ENCODE measurements at regions not wholly inside any gene's neighbourhood (a gene's known extent, or its start where the extent isn't known, plus 50 kb on each side); places are given as distances from the start of the nearest gene placed in this dataset.
"Not testable (repeated sequence)": the region's sequence is repeated elsewhere in the genome, so short reads cannot be mapped to it uniquely, and the experiment has no call there.

DNA sequence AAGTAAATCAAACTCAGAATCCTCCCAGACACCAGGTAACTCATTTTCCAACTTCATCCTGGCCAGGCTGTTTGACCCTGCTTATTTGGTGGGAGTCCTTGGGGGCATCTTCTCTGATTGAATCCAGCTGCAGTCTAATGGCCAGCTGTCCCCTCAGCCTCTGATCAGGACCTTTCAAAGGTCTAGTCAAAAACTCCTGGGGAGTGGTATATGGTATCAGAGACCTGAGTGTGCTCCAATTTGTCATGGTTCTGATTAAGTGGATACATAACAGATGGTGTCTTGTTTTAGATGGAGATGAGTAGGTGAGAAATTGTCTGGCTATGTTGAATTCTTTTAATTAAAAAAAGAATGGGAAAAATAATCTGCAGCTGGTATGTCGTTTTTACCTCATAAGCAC, 842.6 kb upstream of the ACVR2A start:
- H3K4me1 ChIP-seq (ENCODE audit: control insufficient read depth, insufficient read depth, low read length), result no peaks in the 10 kb centered on the region
- H3K9me3 ChIP-seq (ENCODE audit: control insufficient read depth, low read length), result no peaks in the 10 kb centered on the region
- 49% methylated on average over 1 of the region's 1 CpG for whole genome bisulfite sequencing
- DNase-seq (no peak), ATAC-seq (no peak)
- no peak overlapping the region for H3K27ac ChIP-seq (ENCODE audit: low read length)
- intact Hi-C loops (cut with DNase I), result no loop called here
- no peak overlapping the region for H3K4me3 ChIP-seq (ENCODE audit: low read length)
- no peaks in the 10 kb centered on the region for H3K27me3 ChIP-seq (ENCODE audit: control insufficient read depth, insufficient read depth)

- no peak overlapping the region for H3K27ac ChIP-seq (ENCODE audit: low read length)
- ATAC-seq (no peak), DNase-seq (no peak)
- intact Hi-C loops (cut with DNase I), result no loop called here
- no peak overlapping the region for H3K4me3 ChIP-seq (ENCODE audit: low read length)
- H3K4me1 ChIP-seq (ENCODE audit: control insufficient read depth, insufficient read depth, low read length), result no peaks in the 10 kb centered on the region
- 82% methylated on average over 1 of the region's 1 CpG for WGBS
- H3K27me3 ChIP-seq (ENCODE audit: control insufficient read depth, insufficient read depth), result no peaks in the 10 kb centered on the region
- no peaks in the 10 kb centered on the region for H3K9me3 ChIP-seq (ENCODE audit: control insufficient read depth, low read length)
Measured at GRCh38 chr2:147001061-147001460, 843.8 kb upstream of the ACVR2A start.

GRCh38 chr2:147000151-147000550, 844.7 kb upstream of the ACVR2A start:
- H3K27ac ChIP-seq (ENCODE audit: low read length); H3K4me1 ChIP-seq (ENCODE audit: control insufficient read depth, insufficient read depth, low read length); ATAC-seq; H3K4me3 ChIP-seq (ENCODE audit: low read length); H3K9me3 ChIP-seq (ENCODE audit: control insufficient read depth, low read length); H3K27me3 ChIP-seq (ENCODE audit: control insufficient read depth, insufficient read depth); intact Hi-C loops (cut with DNase I); DNase-seq: not testable (repeated sequence)
- WGBS, result 63% methylated on average over 2 of the region's 2 CpGs

- DNase-seq (no peak), ATAC-seq (no peak)
- no peaks in the 10 kb centered on the region for H3K4me1 ChIP-seq (ENCODE audit: control insufficient read depth, insufficient read depth, low read length)
- no peak overlapping the region for H3K4me3 ChIP-seq (ENCODE audit: low read length)
- no peaks in the 10 kb centered on the region for H3K9me3 ChIP-seq (ENCODE audit: control insufficient read depth, low read length)
- intact Hi-C loops (cut with DNase I), result no loop called here
- 62% methylated on average over 2 of the region's 2 CpGs for WGBS
- no peaks in the 10 kb centered on the region for H3K27me3 ChIP-seq (ENCODE audit: control insufficient read depth, insufficient read depth)
- no peak overlapping the region for H3K27ac ChIP-seq (ENCODE audit: low read length)
Measured at GRCh38 chr2:146997945-146998344, 846.9 kb upstream of the ACVR2A start.

DNA sequence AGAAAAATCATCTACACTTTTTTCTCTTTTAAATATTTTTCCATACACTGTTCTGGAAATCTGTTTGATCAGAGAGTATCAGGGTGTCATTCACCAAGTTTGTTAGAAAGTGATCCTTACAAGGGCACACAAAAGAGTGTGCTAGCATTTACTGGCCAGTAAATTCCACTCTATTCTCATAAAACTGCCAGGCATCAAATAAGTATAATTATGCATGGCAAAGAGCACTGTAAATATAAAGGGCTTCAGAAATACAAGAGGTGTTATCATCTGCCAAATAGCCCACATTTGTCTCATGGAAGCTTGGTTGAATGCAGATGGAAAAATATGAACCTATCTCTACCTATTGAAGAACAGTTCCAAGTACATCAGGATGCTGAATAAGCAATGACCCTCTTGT, 847.3 kb upstream of the ACVR2A start:
- no peaks in the 10 kb centered on the region for H3K4me1 ChIP-seq (ENCODE audit: control insufficient read depth, insufficient read depth, low read length)
- ATAC-seq (no peak), DNase-seq (no peak)
- no peaks in the 10 kb centered on the region for H3K27me3 ChIP-seq (ENCODE audit: control insufficient read depth, insufficient read depth)
- intact Hi-C loops (cut with DNase I), result no loop called here
- H3K27ac ChIP-seq (ENCODE audit: low read length), result no peak overlapping the region
- no peak overlapping the region for H3K4me3 ChIP-seq (ENCODE audit: low read length)
- no peaks in the 10 kb centered on the region for H3K9me3 ChIP-seq (ENCODE audit: control insufficient read depth, low read length)

GRCh38 chr2:146994246-146994645, 850.6 kb upstream of the ACVR2A start:
- 47% methylated on average over 1 of the region's 1 CpG for WGBS
- DNase-seq (no peak), ATAC-seq (no peak)
- Histone ChIP-seq H3K9me3 (ENCODE audit: control insufficient read depth, low read length) (no peaks in the 10 kb centered on the region), H3K27ac (ENCODE audit: low read length) (no peak overlapping the region), H3K27me3 (ENCODE audit: control insufficient read depth, insufficient read depth) (no peaks in the 10 kb centered on the region), H3K4me3 (ENCODE audit: low read length) (no peak overlapping the region), H3K4me1 (ENCODE audit: control insufficient read depth, insufficient read depth, low read length) (no peaks in the 10 kb centered on the region)
- intact Hi-C loops (cut with DNase I), result no loop called here

DNA sequence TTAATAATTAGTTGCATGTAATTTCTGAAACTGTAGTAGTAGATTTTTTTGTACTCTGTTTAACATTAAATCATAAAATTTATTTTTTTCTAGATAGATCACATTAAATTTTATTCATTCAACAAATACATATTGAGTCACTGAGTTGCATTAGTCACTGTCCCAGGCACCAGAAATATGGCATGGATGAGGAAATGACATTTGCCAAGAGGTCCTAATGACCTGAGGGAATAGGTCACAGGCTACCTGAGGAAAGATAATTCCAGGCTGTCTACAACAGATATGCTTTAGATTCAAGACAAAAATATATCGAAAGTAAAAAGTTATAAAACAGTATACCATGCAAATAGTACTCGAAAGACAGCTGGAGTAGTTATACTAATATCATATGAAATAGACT, 852.4 kb upstream of the ACVR2A start:
- Histone ChIP-seq H3K4me1 (ENCODE audit: control insufficient read depth, insufficient read depth, low read length) (no peaks in the 10 kb centered on the region), H3K4me3 (ENCODE audit: low read length) (no peak overlapping the region), H3K27ac (ENCODE audit: low read length) (no peak overlapping the region), H3K27me3 (ENCODE audit: control insufficient read depth, insufficient read depth) (no peaks in the 10 kb centered on the region), H3K9me3 (ENCODE audit: control insufficient read depth, low read length) (no peaks in the 10 kb centered on the region)
- DNase-seq (no peak), ATAC-seq (no peak)
- intact Hi-C loops (cut with DNase I), result no loop called here
- 91% methylated on average over 2 of the region's 2 CpGs for WGBS

DNA sequence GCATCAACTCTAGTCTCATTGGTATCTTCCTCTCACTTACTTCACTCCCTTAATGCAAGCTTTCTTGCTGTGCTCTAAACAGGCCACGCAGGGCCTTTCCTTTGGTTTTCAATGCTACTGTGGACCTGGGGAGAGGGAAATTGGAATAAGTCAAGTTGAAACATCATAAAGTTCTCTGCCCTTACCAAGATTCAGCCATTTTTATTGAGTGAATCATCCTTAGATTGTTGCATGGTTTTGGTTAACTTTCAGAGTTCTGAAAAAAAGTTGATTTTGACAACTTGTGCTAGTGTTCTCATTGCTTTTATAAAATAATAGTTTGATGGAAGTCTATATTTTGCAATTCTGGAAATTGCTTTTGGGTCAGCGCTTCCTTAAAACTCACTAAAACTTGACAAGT, 852.8 kb upstream of the ACVR2A start:
- H3K4me3 ChIP-seq (ENCODE audit: low read length), result no peak overlapping the region
- H3K9me3 ChIP-seq (ENCODE audit: control insufficient read depth, low read length), result no peaks in the 10 kb centered on the region
- H3K4me1 ChIP-seq (ENCODE audit: control insufficient read depth, insufficient read depth, low read length), result no peaks in the 10 kb centered on the region
- no peak for DNase-seq
- H3K27ac ChIP-seq (ENCODE audit: low read length), result no peak overlapping the region
- intact Hi-C loops (cut with DNase I), result no loop called here
- no peaks in the 10 kb centered on the region for H3K27me3 ChIP-seq (ENCODE audit: control insufficient read depth, insufficient read depth)
- ATAC-seq, result no peak
- 89% methylated on average over 2 of the region's 2 CpGs for WGBS

DNA sequence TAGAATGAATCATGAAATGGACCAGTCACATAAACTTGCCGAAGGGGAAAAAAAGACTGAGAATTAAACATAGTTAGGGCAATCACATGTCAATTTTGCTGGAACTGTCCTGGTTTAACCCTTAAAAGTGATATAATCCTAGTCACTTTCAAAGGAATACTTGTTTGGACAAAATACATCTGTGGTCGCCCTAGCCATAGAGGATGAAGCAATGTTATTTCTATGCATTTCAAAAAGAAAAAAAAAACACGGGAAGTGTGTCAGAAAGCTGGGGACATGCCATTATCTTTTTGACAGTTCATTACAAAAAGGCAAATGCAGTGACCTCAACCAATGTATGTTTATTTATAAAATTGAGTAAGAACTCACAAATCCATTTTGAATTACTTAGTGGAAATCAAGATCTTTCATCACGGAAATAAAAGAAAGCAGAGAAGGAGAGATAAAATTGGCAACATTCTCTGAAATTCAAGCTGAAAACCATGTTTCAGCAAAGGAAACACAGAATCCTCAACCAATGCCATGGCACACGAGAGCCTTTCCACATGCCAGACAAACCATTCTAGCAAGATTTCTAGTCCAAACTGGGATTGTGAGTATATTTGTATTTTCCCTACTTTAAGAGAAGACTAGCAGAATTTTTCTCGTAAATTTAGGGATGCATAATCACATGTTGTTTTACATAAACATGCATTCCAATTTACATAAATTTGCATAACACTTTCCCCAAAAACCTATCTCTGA, 854.3 kb upstream of the ACVR2A start:
- intact Hi-C loops (cut with DNase I), result no loop called here
- no peaks in the 10 kb centered on the region for H3K9me3 ChIP-seq (ENCODE audit: control insufficient read depth, low read length)
- 45% methylated on average over 6 of the region's 6 CpGs for WGBS
- H3K27ac ChIP-seq (ENCODE audit: low read length), result no peak overlapping the region
- DNase-seq (no peak), ATAC-seq (no peak)
- H3K4me3 ChIP-seq (ENCODE audit: low read length), result no peak overlapping the region
- H3K4me1 ChIP-seq (ENCODE audit: control insufficient read depth, insufficient read depth, low read length), result peaks cover 2% of the 10 kb centered on the region
- no peaks in the 10 kb centered on the region for H3K27me3 ChIP-seq (ENCODE audit: control insufficient read depth, insufficient read depth)

GRCh38 chr2:146989741-146990140, 855.1 kb upstream of the ACVR2A start:
- DNase-seq, result no peak
- Histone ChIP-seq H3K27me3 (ENCODE audit: control insufficient read depth, insufficient read depth) (no peaks in the 10 kb centered on the region), H3K4me3 (ENCODE audit: low read length) (no peak overlapping the region), H3K9me3 (ENCODE audit: control insufficient read depth, low read length) (no peaks in the 10 kb centered on the region), H3K4me1 (ENCODE audit: control insufficient read depth, insufficient read depth, low read length) (peaks cover 2% of the 10 kb centered on the region), H3K27ac (ENCODE audit: low read length) (no peak overlapping the region)
- WGBS, result 67% methylated on average over 1 of the region's 1 CpG
- no peak for ATAC-seq
- intact Hi-C loops (cut with DNase I), result no loop called here

- no peak for DNase-seq
- no peak overlapping the region for H3K27ac ChIP-seq (ENCODE audit: low read length)
- no peak overlapping the region for H3K4me3 ChIP-seq (ENCODE audit: low read length)
- peaks cover 2% of the 10 kb centered on the region for H3K4me1 ChIP-seq (ENCODE audit: control insufficient read depth, insufficient read depth, low read length)
- no peaks in the 10 kb centered on the region for H3K27me3 ChIP-seq (ENCODE audit: control insufficient read depth, insufficient read depth)
- WGBS, result 92% methylated on average over 2 of the region's 2 CpGs
- no peak for ATAC-seq
- H3K9me3 ChIP-seq (ENCODE audit: control insufficient read depth, low read length), result no peaks in the 10 kb centered on the region
- intact Hi-C loops (cut with DNase I), result no loop called here
Measured at GRCh38 chr2:146987996-146988395, 856.8 kb upstream of the ACVR2A start.

- no peaks in the 10 kb centered on the region for H3K27me3 ChIP-seq (ENCODE audit: control insufficient read depth, insufficient read depth)
- intact Hi-C loops (cut with DNase I), result no loop called here
- 32% methylated on average over 4 of the region's 4 CpGs for WGBS
- no peaks in the 10 kb centered on the region for H3K9me3 ChIP-seq (ENCODE audit: control insufficient read depth, low read length)
- no peak overlapping the region for H3K4me3 ChIP-seq (ENCODE audit: low read length)
- no peak for DNase-seq
- no peak for ATAC-seq
- H3K4me1 ChIP-seq (ENCODE audit: control insufficient read depth, insufficient read depth, low read length), result peaks cover 2% of the 10 kb centered on the region
- H3K27ac ChIP-seq (ENCODE audit: low read length), result no peak overlapping the region
Measured at GRCh38 chr2:146986161-146986560, 858.7 kb upstream of the ACVR2A start.
